Keratinocyte (primary cell): ENCODE measurements at regions not wholly inside any gene's neighbourhood (a gene's known extent, or its start where the extent isn't known, plus 50 kb on each side); places are given as distances from the start of the nearest gene placed in this dataset.

ENCODE experiments used
- DNase-seq: peaks from one replicate; pipeline ENCODE4 v3.0.0-alpha.2; 2011; ENCODE audit warnings: low read depth, missing footprints, low spot score
- FAIRE-seq: peaks from 2 replicates; lab custom pipeline; 2011; peaks lifted over from hg19 to GRCh38; lab: Jason Lieb, UNC
- H2AFZ ChIP-seq: 2 replicates; pipeline ENCODE4 v1.6.0; 2012; ENCODE audit warnings: low read length, control low read depth, inconsistent platforms; ENCODE audit not compliant: control insufficient read depth
- H3K27ac ChIP-seq: 2 replicates; pipeline ENCODE4 v1.5.1; 2011; ENCODE audit warnings: low read length; ENCODE audit not compliant: control insufficient read depth, insufficient read depth
- H3K27me3 ChIP-seq: 3 replicates; pipeline ENCODE4 v1.6.0; 2011; ENCODE audit warnings: low read length; ENCODE audit not compliant: control insufficient read depth, insufficient read depth; ENCODE audit errors: extremely low read depth
- H3K36me3 ChIP-seq, 2 experiments: 2 replicates in 1 of 2; 3 replicates in 1 of 2; pipeline ENCODE4 v1.5.1; 2011; ENCODE audit warnings: low read length in 2 of 2, mild to moderate bottlenecking in 1 of 2; ENCODE audit not compliant: control insufficient read depth in 2 of 2, insufficient read depth in 2 of 2; ENCODE audit errors: extremely low read depth in 1 of 2
- H3K4me1 ChIP-seq: 3 replicates; pipeline ENCODE4 v1.5.1; 2011; ENCODE audit warnings: low read length; ENCODE audit not compliant: control insufficient read depth, insufficient read depth; ENCODE audit errors: extremely low read depth
- H3K4me2 ChIP-seq: 3 replicates; pipeline ENCODE4 v1.6.0; 2011; ENCODE audit warnings: low read depth, low read length; ENCODE audit not compliant: control insufficient read depth, insufficient read depth; ENCODE audit errors: extremely low read depth
- H3K4me3 ChIP-seq, 3 experiments: fragments of 200-600 bp in 1 of 3; sonication (generic) in 1 of 3; 2 replicates in 2 of 3; 3 replicates in 1 of 3; pipeline ENCODE4 v1.5.1; 2011 to 2016; ENCODE audit warnings: low read length in 3 of 3, mild to moderate bottlenecking in 3 of 3, control low read depth in 2 of 3, inconsistent platforms in 1 of 3, low read depth in 1 of 3, mixed read lengths in 1 of 3, mixed run types in 1 of 3, moderate library complexity in 1 of 3; ENCODE audit not compliant: control insufficient read depth in 2 of 3, insufficient read depth in 2 of 3; ENCODE audit errors: extremely low read depth in 1 of 3
- H3K79me2 ChIP-seq: 2 replicates; pipeline ENCODE4 v1.6.0; 2012; ENCODE audit warnings: low read length; ENCODE audit not compliant: control insufficient read depth, insufficient read depth
- H3K9ac ChIP-seq: 3 replicates; pipeline ENCODE4 v1.6.0; 2011; ENCODE audit warnings: low read length; ENCODE audit not compliant: control insufficient read depth, insufficient read depth; ENCODE audit errors: extremely low read depth
- H3K9me1 ChIP-seq: 3 replicates; pipeline ENCODE4 v1.6.0; 2011; ENCODE audit warnings: low read length; ENCODE audit not compliant: control insufficient read depth, insufficient read depth; ENCODE audit errors: extremely low read depth
- H3K9me3 ChIP-seq: 2 replicates; pipeline ENCODE4 v1.5.1; 2012; ENCODE audit warnings: low read depth, low read length; ENCODE audit not compliant: control insufficient read depth
- H4K20me1 ChIP-seq: 3 replicates; pipeline ENCODE4 v1.6.0; 2011; ENCODE audit warnings: low read length; ENCODE audit not compliant: control insufficient read depth, insufficient read depth; ENCODE audit errors: extremely low read depth
- EZH2 ChIP-seq: IDR thresholded peaks from one replicate; pipeline ENCODE4 v1.6.1; 2012; ENCODE audit warnings: inconsistent platforms, mild to moderate bottlenecking, low read length, moderate library complexity
- dilution Hi-C: fragments of 300-500 bp; cut with MboI; formaldehyde crosslinking; loops from one replicate; pipeline ENCODE4 v1.7.0; 2020; ENCODE audit warnings: low sequenced_read_pairs; ENCODE audit not compliant: extremely low pct_ligation_motif_present
- TF ChIP-seq, protein P1 (sequence below), 3 experiments: IDR thresholded peaks in 1 of 3; conservative IDR thresholded peaks in 1 of 3; optimal IDR thresholded peaks in 1 of 3; 2 replicates in 2 of 3; 3 replicates in 1 of 3; pipeline versions ENCODE3 to v1.5.1; 2011; ENCODE audit warnings: low read length in 3 of 3, mild to moderate bottlenecking in 3 of 3, moderate library complexity in 2 of 3, control low read depth in 1 of 3, inconsistent platforms in 1 of 3; ENCODE audit not compliant: insufficient read depth in 2 of 3; ENCODE audit errors: extremely low read depth in 1 of 3

- no peaks in the 10 kb centered on the region for H3K9me1 ChIP-seq
- peaks cover 4% of the 10 kb centered on the region for H3K9me3 ChIP-seq
- H3K27me3 ChIP-seq: no peaks in the 10 kb centered on the region
- no peak overlapping the region for H3K4me3 ChIP-seq
- no peaks in the 10 kb centered on the region for H4K20me1 ChIP-seq
- dilution Hi-C loops: no loop called here
- H3K79me2 ChIP-seq: no peaks in the 10 kb centered on the region
- FAIRE-seq (no peak), DNase-seq (no peak)
- no peaks in the 10 kb centered on the region for H3K36me3 ChIP-seq
- H3K4me1 ChIP-seq: no peaks in the 10 kb centered on the region
- TF ChIP-seq, protein P1, sequence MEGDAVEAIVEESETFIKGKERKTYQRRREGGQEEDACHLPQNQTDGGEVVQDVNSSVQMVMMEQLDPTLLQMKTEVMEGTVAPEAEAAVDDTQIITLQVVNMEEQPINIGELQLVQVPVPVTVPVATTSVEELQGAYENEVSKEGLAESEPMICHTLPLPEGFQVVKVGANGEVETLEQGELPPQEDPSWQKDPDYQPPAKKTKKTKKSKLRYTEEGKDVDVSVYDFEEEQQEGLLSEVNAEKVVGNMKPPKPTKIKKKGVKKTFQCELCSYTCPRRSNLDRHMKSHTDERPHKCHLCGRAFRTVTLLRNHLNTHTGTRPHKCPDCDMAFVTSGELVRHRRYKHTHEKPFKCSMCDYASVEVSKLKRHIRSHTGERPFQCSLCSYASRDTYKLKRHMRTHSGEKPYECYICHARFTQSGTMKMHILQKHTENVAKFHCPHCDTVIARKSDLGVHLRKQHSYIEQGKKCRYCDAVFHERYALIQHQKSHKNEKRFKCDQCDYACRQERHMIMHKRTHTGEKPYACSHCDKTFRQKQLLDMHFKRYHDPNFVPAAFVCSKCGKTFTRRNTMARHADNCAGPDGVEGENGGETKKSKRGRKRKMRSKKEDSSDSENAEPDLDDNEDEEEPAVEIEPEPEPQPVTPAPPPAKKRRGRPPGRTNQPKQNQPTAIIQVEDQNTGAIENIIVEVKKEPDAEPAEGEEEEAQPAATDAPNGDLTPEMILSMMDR (optimal IDR thresholded peaks at IDR 0.05 in 1 of 3, IDR thresholded peaks at IDR 0.05 in 1 of 3, conservative IDR thresholded peaks at IDR 0.05 in 1 of 3; ENCODE audit: extremely low read depth in 1 of 3, insufficient read depth in 2 of 3, low read length in 3 of 3): no peak
- no peak for TF ChIP-seq EZH2
- no peak overlapping the region for H3K4me2 ChIP-seq
- no peak overlapping the region for H3K9ac ChIP-seq
- H2AFZ ChIP-seq: no peak overlapping the region
- H3K27ac ChIP-seq: no peak overlapping the region
These were observed 106.0 kb upstream of the IQSEC1 start for GRCh38 chr3:13179181-13179580.

- Histone ChIP-seq H3K9me3 (peaks cover 4% of the 10 kb centered on the region), H3K79me2 (no peaks in the 10 kb centered on the region), H3K4me2 (no peak overlapping the region), H3K9me1 (no peaks in the 10 kb centered on the region), H3K9ac (no peak overlapping the region), H2AFZ (no peak overlapping the region), H3K27ac (no peak overlapping the region), H3K27me3 (no peaks in the 10 kb centered on the region), H3K4me3 (no peak overlapping the region), H3K36me3 (no peaks in the 10 kb centered on the region), H3K4me1 (no peaks in the 10 kb centered on the region), H4K20me1 (no peaks in the 10 kb centered on the region)
- dilution Hi-C loops: no loop called here
- no peak for FAIRE-seq
- TF ChIP-seq, protein P1 (optimal IDR thresholded peaks at IDR 0.05 in 1 of 3, IDR thresholded peaks at IDR 0.05 in 1 of 3, conservative IDR thresholded peaks at IDR 0.05 in 1 of 3; ENCODE audit: extremely low read depth in 1 of 3, insufficient read depth in 2 of 3, low read length in 3 of 3): no peak
- TF ChIP-seq EZH2: no peak
- DNase-seq: no peak
These were observed 104.9 kb upstream of the IQSEC1 start for GRCh38 chr3:13178107-13178506.
